GM19328 (cell line): ENCODE measurements at regions not wholly inside any gene's neighbourhood (a gene's known extent, or its start where the extent isn't known, plus 50 kb on each side); places are given as distances from the start of the nearest gene placed in this dataset.
"Not testable (repeated sequence)": the region's sequence is repeated elsewhere in the genome, so short reads cannot be mapped to it uniquely, and the experiment has no call there.

Experiments used
- ATAC-seq: cut with Tn5 transposase; IDR thresholded peaks from one replicate; pipeline ENCODE4 v1.9.1; 2021; ENCODE audit warnings: mild to moderate bottlenecking, moderate library complexity; ENCODE audit not compliant: unreplicated experiment

- no peak for ATAC-seq
Measured at GRCh38 chr20:53801609-53802370, 208.2 kb upstream of the ZNF217 start.

- ATAC-seq: no peak
Measured at GRCh38 chr20:53800883-53801604, 207.4 kb upstream of the ZNF217 start.

GRCh38 chr20:53800418-53800817 is 206.8 kb upstream of the ZNF217 start:
- no peak for ATAC-seq

- no peak for ATAC-seq
Measured at GRCh38 chr20:53797085-53797484, 203.4 kb upstream of the ZNF217 start.

- no peak for ATAC-seq
Measured at GRCh38 chr20:53795170-53795569, 201.5 kb upstream of the ZNF217 start.

GRCh38 chr20:53794529-53795115 is 201.0 kb upstream of the ZNF217 start:
- ATAC-seq: no peak

GRCh38 chr20:53793783-53794383 is 200.2 kb upstream of the ZNF217 start:
- no peak for ATAC-seq

- no peak for ATAC-seq
Measured at GRCh38 chr20:53792946-53793536, 199.4 kb upstream of the ZNF217 start.

GRCh38 chr20:53789989-53790675 is 196.5 kb upstream of the ZNF217 start:
- no peak for ATAC-seq

GRCh38 chr20:53788253-53789022 is 194.8 kb upstream of the ZNF217 start:
- ATAC-seq: no peak

- not testable (repeated sequence) for ATAC-seq
Measured at GRCh38 chr20:53787491-53787931, 193.9 kb upstream of the ZNF217 start.

GRCh38 chr20:53786445-53787267 is 193.0 kb upstream of the ZNF217 start:
- ATAC-seq: no peak

- ATAC-seq: no peak
Measured at GRCh38 chr20:53786071-53786444, 192.4 kb upstream of the ZNF217 start.

- ATAC-seq: no peak
Measured at GRCh38 chr20:53785320-53785719, 191.7 kb upstream of the ZNF217 start.

- ATAC-seq: no peak
Measured at GRCh38 chr20:53783768-53784167, 190.1 kb upstream of the ZNF217 start.

- no peak for ATAC-seq
Measured at GRCh38 chr20:53782612-53783246, 189.1 kb upstream of the ZNF217 start.

- ATAC-seq: no peak
Measured at GRCh38 chr20:53779822-53780221, 186.2 kb upstream of the ZNF217 start.

GRCh38 chr20:53778736-53779135 is 185.1 kb upstream of the ZNF217 start:
- ATAC-seq: no peak
